22Rv1 (cell line): ENCODE measurements at regions not wholly inside any gene's neighbourhood (a gene's known extent, or its start where the extent isn't known, plus 50 kb on each side); places are given as distances from the start of the nearest gene placed in this dataset.

Experiments
- CTCF ChIP-seq: fragments of 450-650 bp; IDR thresholded peaks from 2 replicates; pipeline ENCODE4 v1.5.1; 2017; ENCODE audit warnings: mild to moderate bottlenecking
- ZFX ChIP-seq: fragments of 450-650 bp; IDR thresholded peaks from 2 replicates; pipeline ENCODE4 v1.6.1; 2017; ENCODE audit warnings: antibody characterized with exemption, borderline replicate concordance

DNA sequence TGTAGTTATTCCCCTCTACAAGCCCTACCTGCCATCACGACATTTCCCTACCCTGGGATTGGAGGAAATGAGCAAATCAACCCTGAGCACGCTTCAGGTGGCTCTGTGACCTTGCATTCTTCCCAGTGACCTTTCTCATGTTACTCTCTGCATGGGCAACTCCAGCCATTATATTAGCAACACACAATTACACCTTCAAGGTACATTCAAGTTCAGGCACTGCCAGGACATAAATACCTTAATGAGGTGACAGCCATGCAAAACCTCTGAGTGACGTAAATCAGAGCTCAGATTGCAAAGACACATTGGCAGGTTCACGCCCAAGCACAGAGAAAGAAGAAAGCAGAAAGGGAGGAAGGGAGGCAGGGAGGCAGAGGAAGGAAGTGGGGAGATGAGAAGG lies 68.7 kb upstream of the ALK start:
- TF ChIP-seq CTCF (no peak), ZFX (no peak)
